ENCODE measurements at regions not wholly inside any gene's neighbourhood (a gene's known extent, or its start where the extent isn't known, plus 50 kb on each side); places are given as distances from the start of the nearest gene placed in this dataset.

DNA sequence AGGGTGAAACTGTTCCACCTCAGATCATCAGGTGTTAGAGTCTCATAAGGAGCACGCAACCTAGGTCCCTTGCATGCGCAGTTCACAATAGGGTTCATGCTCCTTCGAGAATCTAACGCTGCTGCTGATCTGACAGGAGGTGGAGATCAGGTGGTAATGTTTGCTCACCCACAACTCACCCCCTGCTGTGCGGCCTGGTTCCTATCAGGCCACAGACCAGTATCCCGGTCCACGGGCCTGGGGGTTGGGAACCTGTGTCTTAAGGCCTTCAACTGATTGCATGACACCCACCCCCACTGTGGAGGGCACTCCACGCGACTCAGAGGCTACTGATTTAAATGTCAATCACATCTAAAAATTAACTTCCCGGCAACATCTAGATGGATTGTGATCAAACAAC lies 411.2 kb upstream of the SULF2 start:
- intact Hi-C loops (cut with micrococcal nuclease): no loop called here
- Mint-ChIP-seq H3K36me3 (ENCODE audit: insufficient read depth, unreplicated experiment) (no peaks in the 10 kb centered on the region), H3K27ac (ENCODE audit: low read depth, unreplicated experiment) (no peak overlapping the region), H3K4me3 (ENCODE audit: unreplicated experiment) (no peak overlapping the region), H3K4me1 (ENCODE audit: insufficient read depth, unreplicated experiment) (no peaks in the 10 kb centered on the region), H3K9me3 (ENCODE audit: unreplicated experiment) (no peaks in the 10 kb centered on the region), H3K27me3 (ENCODE audit: insufficient read depth, unreplicated experiment) (no peaks in the 10 kb centered on the region)
- no TSS peak for BruUV-seq (replicated peaks)
- no peak for DNase-seq (ENCODE audit: unreplicated experiment)
- CTCF ChIA-PET: no interaction called here
- TF ChIP-seq CTCF (IDR thresholded peaks at IDR 0.05; ENCODE audit: unreplicated experiment): no peak
- POLR2A ChIA-PET: no interaction called here

GRCh38 chr20:48196001-48196400 lies 410.7 kb upstream of the SULF2 start:
- TF ChIP-seq CTCF (IDR thresholded peaks at IDR 0.05; ENCODE audit: unreplicated experiment): no peak
- no peaks in the 10 kb centered on the region for H3K9me3 Mint-ChIP-seq (ENCODE audit: unreplicated experiment)
- H3K27ac Mint-ChIP-seq (ENCODE audit: low read depth, unreplicated experiment): no peak overlapping the region
- no peak overlapping the region for H3K4me3 Mint-ChIP-seq (ENCODE audit: unreplicated experiment)
- no peaks in the 10 kb centered on the region for H3K36me3 Mint-ChIP-seq (ENCODE audit: insufficient read depth, unreplicated experiment)
- no peaks in the 10 kb centered on the region for H3K27me3 Mint-ChIP-seq (ENCODE audit: insufficient read depth, unreplicated experiment)
- POLR2A ChIA-PET: interaction anchor here (0.7 to 1.0 kb wide), 2 partner anchors 9 to 120 kb away, joined by 3 read pairs; no protein-coding TSS in a partner anchor
- CTCF ChIA-PET: no interaction called here
- DNase-seq (ENCODE audit: unreplicated experiment): no peak
- intact Hi-C loops (cut with micrococcal nuclease): no loop called here
- no TSS peak for BruUV-seq (replicated peaks)
- peaks cover 4% of the 10 kb centered on the region for H3K4me1 Mint-ChIP-seq (ENCODE audit: insufficient read depth, unreplicated experiment)

GRCh38 chr20:48195121-48195870 lies 410.0 kb upstream of the SULF2 start:
- no peak for DNase-seq (ENCODE audit: unreplicated experiment)
- Mint-ChIP-seq H3K27me3 (ENCODE audit: insufficient read depth, unreplicated experiment) (no peaks in the 10 kb centered on the region), H3K4me3 (ENCODE audit: unreplicated experiment) (no peak overlapping the region), H3K36me3 (ENCODE audit: insufficient read depth, unreplicated experiment) (no peaks in the 10 kb centered on the region), H3K4me1 (ENCODE audit: insufficient read depth, unreplicated experiment) (peaks cover 10% of the 10 kb centered on the region), H3K27ac (ENCODE audit: low read depth, unreplicated experiment) (no peak overlapping the region), H3K9me3 (ENCODE audit: unreplicated experiment) (no peaks in the 10 kb centered on the region)
- CTCF ChIA-PET: no interaction called here
- POLR2A ChIA-PET: interaction anchor here (0.7 to 1.0 kb wide), 3 partner anchors 8 to 119 kb away, joined by 3 to 4 read pairs (median 3); no protein-coding TSS in a partner anchor
- BruUV-seq (replicated peaks): no TSS peak
- no peak for TF ChIP-seq CTCF (IDR thresholded peaks at IDR 0.05; ENCODE audit: unreplicated experiment)
- intact Hi-C loops (cut with micrococcal nuclease): no loop called here

DNA sequence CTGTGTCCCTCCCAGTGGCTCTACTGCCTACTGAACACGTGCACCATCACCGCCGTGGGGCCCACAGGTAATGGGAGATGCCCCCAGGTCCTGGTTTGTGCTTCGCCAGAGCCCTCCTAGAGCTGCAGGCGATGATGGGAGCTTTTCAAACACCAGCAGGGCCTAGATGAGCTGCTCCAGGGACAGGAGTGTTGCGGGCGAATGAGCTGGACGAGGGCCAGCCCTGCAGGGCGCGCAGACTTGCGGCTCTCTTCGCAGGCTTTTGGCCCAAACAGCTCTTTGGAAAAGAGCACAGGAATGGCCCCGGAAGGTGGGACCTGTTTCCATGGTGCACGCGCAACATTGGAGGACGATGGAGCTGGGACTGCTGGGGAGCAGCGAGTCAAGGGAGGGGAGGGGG lies 409.3 kb upstream of the SULF2 start:
- intact Hi-C loops (cut with micrococcal nuclease): no loop called here
- Mint-ChIP-seq H3K27me3 (ENCODE audit: insufficient read depth, unreplicated experiment) (no peaks in the 10 kb centered on the region), H3K27ac (ENCODE audit: low read depth, unreplicated experiment) (no peak overlapping the region), H3K4me1 (ENCODE audit: insufficient read depth, unreplicated experiment) (peaks cover 10% of the 10 kb centered on the region), H3K36me3 (ENCODE audit: insufficient read depth, unreplicated experiment) (no peaks in the 10 kb centered on the region), H3K4me3 (ENCODE audit: unreplicated experiment) (no peak overlapping the region), H3K9me3 (ENCODE audit: unreplicated experiment) (no peaks in the 10 kb centered on the region)
- no peak for TF ChIP-seq CTCF (IDR thresholded peaks at IDR 0.05; ENCODE audit: unreplicated experiment)
- ChIA-PET CTCF (no interaction called here), POLR2A (interaction anchor here (0.9 kb wide), 1 partner anchor 21 kb away, joined by 4 read pairs; no protein-coding TSS in a partner anchor)
- BruUV-seq (replicated peaks): no TSS peak
- DNase-seq (ENCODE audit: unreplicated experiment): no peak

Data from MCF 10A (cell line).